ENCODE measurements at regions not wholly inside any gene's neighbourhood (a gene's known extent, or its start where the extent isn't known, plus 50 kb on each side); places are given as distances from the start of the nearest gene placed in this dataset.

DNA sequence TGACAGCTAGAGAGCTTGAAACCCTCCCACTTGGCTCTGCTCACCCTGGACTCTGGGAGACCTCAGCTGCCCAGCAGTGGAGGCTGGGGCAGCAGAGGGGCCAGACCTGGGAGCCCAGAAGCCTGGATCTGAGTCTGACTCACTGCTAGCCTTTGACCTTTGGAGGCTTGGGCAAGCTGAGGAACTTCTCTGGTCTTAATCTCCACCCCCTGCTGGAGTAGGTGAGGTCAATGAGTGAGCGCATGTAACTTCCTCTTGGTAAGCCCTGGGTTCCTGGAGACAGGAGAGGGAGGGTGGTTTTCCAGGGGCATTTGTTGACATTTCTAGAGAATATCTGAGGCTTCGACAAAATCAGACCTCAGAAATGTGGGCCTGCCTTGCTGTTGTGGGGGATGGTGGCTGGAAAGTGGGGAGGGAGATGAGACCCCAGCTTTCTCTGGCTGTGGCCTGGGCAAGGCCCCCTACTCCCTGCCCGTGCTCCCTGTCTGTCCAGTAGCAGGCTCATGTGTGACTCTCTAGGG lies 73.0 kb upstream of the YWHAQ start:
- TF ChIP-seq, protein P1, sequence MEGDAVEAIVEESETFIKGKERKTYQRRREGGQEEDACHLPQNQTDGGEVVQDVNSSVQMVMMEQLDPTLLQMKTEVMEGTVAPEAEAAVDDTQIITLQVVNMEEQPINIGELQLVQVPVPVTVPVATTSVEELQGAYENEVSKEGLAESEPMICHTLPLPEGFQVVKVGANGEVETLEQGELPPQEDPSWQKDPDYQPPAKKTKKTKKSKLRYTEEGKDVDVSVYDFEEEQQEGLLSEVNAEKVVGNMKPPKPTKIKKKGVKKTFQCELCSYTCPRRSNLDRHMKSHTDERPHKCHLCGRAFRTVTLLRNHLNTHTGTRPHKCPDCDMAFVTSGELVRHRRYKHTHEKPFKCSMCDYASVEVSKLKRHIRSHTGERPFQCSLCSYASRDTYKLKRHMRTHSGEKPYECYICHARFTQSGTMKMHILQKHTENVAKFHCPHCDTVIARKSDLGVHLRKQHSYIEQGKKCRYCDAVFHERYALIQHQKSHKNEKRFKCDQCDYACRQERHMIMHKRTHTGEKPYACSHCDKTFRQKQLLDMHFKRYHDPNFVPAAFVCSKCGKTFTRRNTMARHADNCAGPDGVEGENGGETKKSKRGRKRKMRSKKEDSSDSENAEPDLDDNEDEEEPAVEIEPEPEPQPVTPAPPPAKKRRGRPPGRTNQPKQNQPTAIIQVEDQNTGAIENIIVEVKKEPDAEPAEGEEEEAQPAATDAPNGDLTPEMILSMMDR (IDR thresholded peaks at IDR 0.05; ENCODE audit: low read depth, low read length, poor library complexity, severe bottlenecking) = no peak
- TF ChIP-seq EZH2phosphoT487 (IDR thresholded peaks at IDR 0.05; ENCODE audit: borderline replicate concordance, low read length) = no peak

Data from DOHH2 (cell line).